ENCODE measurements at regions not wholly inside any gene's neighbourhood (a gene's known extent, or its start where the extent isn't known, plus 50 kb on each side); places are given as distances from the start of the nearest gene placed in this dataset.

DNA sequence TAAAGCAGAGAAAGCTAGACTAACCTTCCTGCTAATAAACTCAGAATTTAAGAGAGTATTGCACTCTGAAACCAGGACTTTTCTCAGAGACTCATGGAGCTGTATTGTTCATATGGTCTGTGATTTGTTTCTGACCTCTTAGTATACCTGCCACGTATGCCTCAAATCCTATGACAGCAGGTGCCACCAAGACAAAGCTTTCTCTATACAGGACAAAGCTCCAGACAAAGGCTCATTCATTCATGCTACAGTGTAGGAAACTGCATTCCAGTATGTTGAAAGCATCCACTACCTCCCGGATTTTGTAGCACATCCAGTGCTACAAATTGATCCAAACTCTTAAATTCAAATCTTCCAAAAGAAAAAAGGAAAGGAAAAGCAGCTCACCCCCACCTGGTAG, 178.3 kb downstream of the CHIC2 start:
- TF ChIP-seq POLR2AphosphoS5 (IDR thresholded peaks at IDR 0.05; ENCODE audit: low read depth, low read length) (no peak), POLR2A (IDR thresholded peaks at IDR 0.05; ENCODE audit: low read depth, low read length) (no peak), TAF1 (IDR thresholded peaks at IDR 0.05; ENCODE audit: low read depth, low read length) (no peak), PAX5 (IDR thresholded peaks at IDR 0.05; ENCODE audit: insufficient read depth, low read length, severe bottlenecking) (no peak), POU2F2 (IDR thresholded peaks at IDR 0.05; ENCODE audit: low read depth, low read length) (no peak)
